ENCODE measurements at regions not wholly inside any gene's neighbourhood (a gene's known extent, or its start where the extent isn't known, plus 50 kb on each side); places are given as distances from the start of the nearest gene placed in this dataset.

- WGBS, 2 donors, result 65 to 67% methylated on average over 5 of the region's 5 CpGs
- ATAC-seq (no peak), FAIRE-seq (no peak), DNase-seq (no peak)
- H3K27ac ChIP-seq, result no peak overlapping the region
- H3K9me3 ChIP-seq, result no peaks in the 10 kb centered on the region
- intact Hi-C loops (cut with DNase I), result no loop called here
- no peaks in the 10 kb centered on the region for H3K36me3 ChIP-seq
- TF ChIP-seq CTCF (IDR thresholded peaks at IDR 0.05), result no peak
- H3K27me3 ChIP-seq, result no peaks in the 10 kb centered on the region
- H3K4me1 ChIP-seq, result no peaks in the 10 kb centered on the region
- no peak overlapping the region for H3K4me3 ChIP-seq
Measured at GRCh38 chr3:72284471-72284870, 499.5 kb upstream of the PROK2 start.

GRCh38 chr3:72282918-72283317 is 498.0 kb upstream of the PROK2 start:
- no peak for TF ChIP-seq CTCF (IDR thresholded peaks at IDR 0.05)
- H3K36me3 ChIP-seq, result no peaks in the 10 kb centered on the region
- H3K4me1 ChIP-seq, result no peaks in the 10 kb centered on the region
- ATAC-seq (no peak), FAIRE-seq (no peak), DNase-seq (no peak)
- H3K9me3 ChIP-seq, result no peaks in the 10 kb centered on the region
- no peak overlapping the region for H3K27ac ChIP-seq
- no peak overlapping the region for H3K4me3 ChIP-seq
- WGBS, 2 donors, result 73 to 91% methylated on average over 3 of the region's 3 CpGs
- H3K27me3 ChIP-seq, result no peaks in the 10 kb centered on the region
- intact Hi-C loops (cut with DNase I), result no loop called here

- H3K4me3 ChIP-seq, result no peak overlapping the region
- H3K27ac ChIP-seq, result no peak overlapping the region
- intact Hi-C loops (cut with DNase I), result no loop called here
- no peak for TF ChIP-seq CTCF (IDR thresholded peaks at IDR 0.05)
- no peaks in the 10 kb centered on the region for H3K36me3 ChIP-seq
- ATAC-seq, result no peak
- H3K4me1 ChIP-seq, result no peaks in the 10 kb centered on the region
- no peaks in the 10 kb centered on the region for H3K9me3 ChIP-seq
- no peak for FAIRE-seq
- H3K27me3 ChIP-seq, result no peaks in the 10 kb centered on the region
- 73 to 77% methylated on average over 5 of the region's 5 CpGs for WGBS, 2 donors
- no peak for DNase-seq
Measured at GRCh38 chr3:72281551-72281950, 496.6 kb upstream of the PROK2 start.

GRCh38 chr3:72280876-72281275 is 495.9 kb upstream of the PROK2 start:
- ATAC-seq (no peak), FAIRE-seq (no peak), DNase-seq (no peak)
- H3K4me1 ChIP-seq, result no peaks in the 10 kb centered on the region
- intact Hi-C loops (cut with DNase I), result no loop called here
- H3K27ac ChIP-seq, result no peak overlapping the region
- no peak for TF ChIP-seq CTCF (IDR thresholded peaks at IDR 0.05)
- no peaks in the 10 kb centered on the region for H3K36me3 ChIP-seq
- no peaks in the 10 kb centered on the region for H3K27me3 ChIP-seq
- no peak overlapping the region for H3K4me3 ChIP-seq
- 75 to 89% methylated on average over 6 of the region's 6 CpGs for WGBS, 2 donors
- H3K9me3 ChIP-seq, result no peaks in the 10 kb centered on the region

GRCh38 chr3:72279631-72280041 is 494.7 kb upstream of the PROK2 start:
- no peaks in the 10 kb centered on the region for H3K36me3 ChIP-seq
- no peaks in the 10 kb centered on the region for H3K27me3 ChIP-seq
- no peak overlapping the region for H3K4me3 ChIP-seq
- ATAC-seq (no peak), FAIRE-seq (no peak), DNase-seq (no peak)
- WGBS, 2 donors, result 75 to 78% methylated on average over 6 of the region's 6 CpGs
- intact Hi-C loops (cut with DNase I), result no loop called here
- H3K9me3 ChIP-seq, result no peaks in the 10 kb centered on the region
- peaks cover 0 to under 1% (median 0%) of the 10 kb centered on the region in 3 donors for H3K4me1 ChIP-seq
- no peak overlapping the region for H3K27ac ChIP-seq
- no peak for TF ChIP-seq CTCF (IDR thresholded peaks at IDR 0.05)
